ENCODE measurements at regions not wholly inside any gene's neighbourhood (a gene's known extent, or its start where the extent isn't known, plus 50 kb on each side); places are given as distances from the start of the nearest gene placed in this dataset.

- no peak for TF ChIP-seq CTCF (IDR thresholded peaks at IDR 0.05; ENCODE audit: low read depth, low read length)
- peak overlapping the region; percentile 26 for H3K4me3 ChIP-seq (ENCODE audit: low read depth, low read length)
These were observed 49.6 kb upstream of the PSD2 start for GRCh38 chr5:139745800-139746690.

Data from WI38 (cell line).